Iris pigment epithelial cell (primary cell): ENCODE measurements at regions not wholly inside any gene's neighbourhood (a gene's known extent, or its start where the extent isn't known, plus 50 kb on each side); places are given as distances from the start of the nearest gene placed in this dataset.
"Not testable (repeated sequence)": the region's sequence is repeated elsewhere in the genome, so short reads cannot be mapped to it uniquely, and the experiment has no call there.

Experiments used
- DNase-seq: peaks from one replicate; pipeline ENCODE4 v3.0.0-alpha.2; 2011; ENCODE audit warnings: low read depth

- peak; percentile 93 for DNase-seq
These were observed 95.8 kb downstream of the ATXN3L start for GRCh38 chrX:13223868-13224567.

GRCh38 chrX:13220916-13221315 lies 98.9 kb downstream of the ATXN3L start:
- peak; percentile 95 for DNase-seq

GRCh38 chrX:13219991-13220764 lies 99.7 kb downstream of the ATXN3L start:
- peak; percentile 62 for DNase-seq

GRCh38 chrX:13218758-13219157 lies 101.1 kb downstream of the ATXN3L start:
- DNase-seq = no peak

- peak; percentile 45 for DNase-seq
These were observed 103.7 kb downstream of the ATXN3L start for GRCh38 chrX:13216139-13216538.

- peak; percentile 65 for DNase-seq
These were observed 104.1 kb downstream of the ATXN3L start for GRCh38 chrX:13215729-13216128.

GRCh38 chrX:13212191-13212651 lies 107.6 kb downstream of the ATXN3L start:
- DNase-seq = no peak

GRCh38 chrX:13210142-13210541 lies 109.7 kb downstream of the ATXN3L start:
- not testable (repeated sequence) for DNase-seq

- not testable (repeated sequence) for DNase-seq
These were observed 110.1 kb downstream of the ATXN3L start for GRCh38 chrX:13209704-13210103.

- no peak for DNase-seq
These were observed 111.4 kb downstream of the ATXN3L start for GRCh38 chrX:13208281-13208935.

- DNase-seq = no peak
These were observed 116.6 kb downstream of the ATXN3L start for GRCh38 chrX:13203271-13203670.

GRCh38 chrX:13201605-13202219 lies 118.1 kb downstream of the ATXN3L start:
- DNase-seq = no peak

- no peak for DNase-seq
These were observed 119.5 kb downstream of the ATXN3L start for GRCh38 chrX:13200398-13200797.

- DNase-seq = no peak
These were observed 121.1 kb downstream of the ATXN3L start for GRCh38 chrX:13198762-13199064.

- DNase-seq = no peak
These were observed 121.6 kb downstream of the ATXN3L start for GRCh38 chrX:13198056-13198761.

- DNase-seq = no peak
These were observed 123.1 kb downstream of the ATXN3L start for GRCh38 chrX:13196782-13197181.

- DNase-seq = no peak
These were observed 124.5 kb downstream of the ATXN3L start for GRCh38 chrX:13195340-13195739.

- no peak for DNase-seq
These were observed 125.4 kb downstream of the ATXN3L start for GRCh38 chrX:13194291-13195103.

GRCh38 chrX:13190051-13190450 lies 129.8 kb downstream of the ATXN3L start:
- DNase-seq = no peak

GRCh38 chrX:13189380-13189779 lies 130.5 kb downstream of the ATXN3L start:
- no peak for DNase-seq

- DNase-seq = no peak
These were observed 131.0 kb downstream of the ATXN3L start for GRCh38 chrX:13188731-13189309.
